ENCODE measurements at regions not wholly inside any gene's neighbourhood (a gene's known extent, or its start where the extent isn't known, plus 50 kb on each side); places are given as distances from the start of the nearest gene placed in this dataset.

DNA sequence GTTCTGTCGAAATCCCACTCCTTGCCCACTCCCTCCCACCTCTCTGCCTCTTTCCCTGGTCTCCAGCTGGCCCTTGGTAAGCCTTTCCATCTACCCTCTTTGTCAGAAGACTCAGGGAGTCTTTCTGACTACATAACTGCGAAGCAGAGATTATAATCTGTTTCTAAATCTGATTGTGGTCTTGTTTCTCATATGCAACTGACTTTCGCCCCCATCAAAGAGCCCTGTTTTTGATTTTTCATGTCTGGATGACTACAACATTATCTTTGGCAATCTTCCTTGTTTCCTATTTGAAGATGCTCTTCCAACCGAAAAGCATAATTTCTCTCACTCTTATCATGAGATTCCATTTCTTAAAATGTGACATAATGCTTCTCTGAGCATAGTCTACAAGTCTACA lies 218.2 kb upstream of the ADAMTSL1 start:
- TF ChIP-seq, protein P1, sequence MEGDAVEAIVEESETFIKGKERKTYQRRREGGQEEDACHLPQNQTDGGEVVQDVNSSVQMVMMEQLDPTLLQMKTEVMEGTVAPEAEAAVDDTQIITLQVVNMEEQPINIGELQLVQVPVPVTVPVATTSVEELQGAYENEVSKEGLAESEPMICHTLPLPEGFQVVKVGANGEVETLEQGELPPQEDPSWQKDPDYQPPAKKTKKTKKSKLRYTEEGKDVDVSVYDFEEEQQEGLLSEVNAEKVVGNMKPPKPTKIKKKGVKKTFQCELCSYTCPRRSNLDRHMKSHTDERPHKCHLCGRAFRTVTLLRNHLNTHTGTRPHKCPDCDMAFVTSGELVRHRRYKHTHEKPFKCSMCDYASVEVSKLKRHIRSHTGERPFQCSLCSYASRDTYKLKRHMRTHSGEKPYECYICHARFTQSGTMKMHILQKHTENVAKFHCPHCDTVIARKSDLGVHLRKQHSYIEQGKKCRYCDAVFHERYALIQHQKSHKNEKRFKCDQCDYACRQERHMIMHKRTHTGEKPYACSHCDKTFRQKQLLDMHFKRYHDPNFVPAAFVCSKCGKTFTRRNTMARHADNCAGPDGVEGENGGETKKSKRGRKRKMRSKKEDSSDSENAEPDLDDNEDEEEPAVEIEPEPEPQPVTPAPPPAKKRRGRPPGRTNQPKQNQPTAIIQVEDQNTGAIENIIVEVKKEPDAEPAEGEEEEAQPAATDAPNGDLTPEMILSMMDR (IDR thresholded peaks at IDR 0.05; ENCODE audit: insufficient read depth, low read length, poor library complexity, severe bottlenecking), result no peak
- TF ChIP-seq EZH2phosphoT487 (conservative IDR thresholded peaks at IDR 0.05; ENCODE audit: low read length), result no peak

Measured in SU-DHL-6 (cell line).